MCF 10A (cell line): ENCODE measurements at regions not wholly inside any gene's neighbourhood (a gene's known extent, or its start where the extent isn't known, plus 50 kb on each side); places are given as distances from the start of the nearest gene placed in this dataset.

Experiments
- BruUV-seq: library from RNA; stranded (reverse); fragments of 400-500 nt; replicated peaks from 2 replicates; lab custom pipeline; 2021; lab: Mats Ljungman, UMichigan
- CTCF ChIA-PET: fragments of 300-600 bp; sonication (Branson Sonifier 250); formaldehyde crosslinking; extraction: SDS; loops from one replicate; lab custom pipeline; 2021; ENCODE audit warnings: antibody characterized with exemption, inconsistent platforms; lab: Yijun Ruan, JAX
- POLR2A ChIA-PET: fragments of 300-600, 350-650 bp; sonication (Branson Sonifier 250); formaldehyde crosslinking; extraction: SDS; loops from one replicate; lab custom pipeline; 2020; ENCODE audit warnings: antibody characterized with exemption, inconsistent platforms; lab: Yijun Ruan, JAX
- DNase-seq: peaks from one replicate; pipeline ENCODE4 v3.0.0-alpha.2; 2018; ENCODE audit not compliant: unreplicated experiment
- H3K27ac Mint-ChIP-seq: one replicate; pipeline ENCODE4 v1.8.0; 2022; ENCODE audit warnings: mild to moderate bottlenecking, low read depth, mixed read lengths; ENCODE audit not compliant: unreplicated experiment
- H3K27me3 Mint-ChIP-seq: one replicate; pipeline ENCODE4 v1.8.0; 2022; ENCODE audit warnings: mixed read lengths; ENCODE audit not compliant: insufficient read depth, unreplicated experiment
- H3K36me3 Mint-ChIP-seq: one replicate; pipeline ENCODE4 v1.8.0; 2022; ENCODE audit warnings: mild to moderate bottlenecking, moderate library complexity, mixed read lengths; ENCODE audit not compliant: insufficient read depth, unreplicated experiment
- H3K4me1 Mint-ChIP-seq: one replicate; pipeline ENCODE4 v1.8.0; 2022; ENCODE audit warnings: mixed read lengths; ENCODE audit not compliant: insufficient read depth, unreplicated experiment
- H3K4me3 Mint-ChIP-seq: one replicate; pipeline ENCODE4 v1.8.0; 2022; ENCODE audit warnings: mild to moderate bottlenecking, moderate library complexity, mixed read lengths; ENCODE audit not compliant: unreplicated experiment
- H3K9me3 Mint-ChIP-seq: one replicate; pipeline ENCODE4 v1.8.0; 2022; ENCODE audit warnings: mixed read lengths; ENCODE audit not compliant: unreplicated experiment
- intact Hi-C: fragments of 100-400 bp; cut with micrococcal nuclease; formaldehyde crosslinking; loops from 2 replicates; pipeline ENCODE4 v1.14.1; 2022
- TF ChIP-seq, protein P1 (sequence below): fragments of 200-600 bp; IDR thresholded peaks from one replicate; pipeline ENCODE4 v1.8.0; 2022; ENCODE audit warnings: antibody characterized with exemption, mild to moderate bottlenecking; ENCODE audit not compliant: unreplicated experiment

DNA sequence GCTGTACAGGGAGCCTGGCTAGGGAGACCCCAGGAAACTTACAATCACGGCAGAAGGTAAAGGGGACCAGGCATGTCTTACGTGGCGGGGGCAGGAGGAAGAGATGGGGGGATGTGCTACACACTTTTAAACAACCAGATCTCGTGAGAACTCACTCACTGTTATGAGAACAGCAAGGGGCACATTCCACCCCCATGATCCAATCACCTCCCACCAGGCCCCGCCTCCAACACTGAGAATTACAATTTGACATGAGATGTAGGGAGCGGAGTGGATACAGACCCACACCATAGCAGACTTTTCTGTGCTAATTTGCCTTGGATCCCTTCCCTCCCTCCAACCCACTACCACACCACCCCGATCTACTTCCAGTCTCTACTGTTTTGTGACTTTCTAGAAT is 106.7 kb upstream of the PEG3 start:
- POLR2A ChIA-PET = no interaction called here
- intact Hi-C loops = no loop called here
- BruUV-seq = no TSS peak
- Mint-ChIP-seq H3K27ac (no peak overlapping the region), H3K4me3 (no peak overlapping the region), H3K4me1 (no peaks in the 10 kb centered on the region), H3K27me3 (no peaks in the 10 kb centered on the region), H3K9me3 (peaks cover 38% of the 10 kb centered on the region), H3K36me3 (peaks cover 6% of the 10 kb centered on the region)
- CTCF ChIA-PET = no interaction called here
- DNase-seq = no peak
- TF ChIP-seq, protein P1, sequence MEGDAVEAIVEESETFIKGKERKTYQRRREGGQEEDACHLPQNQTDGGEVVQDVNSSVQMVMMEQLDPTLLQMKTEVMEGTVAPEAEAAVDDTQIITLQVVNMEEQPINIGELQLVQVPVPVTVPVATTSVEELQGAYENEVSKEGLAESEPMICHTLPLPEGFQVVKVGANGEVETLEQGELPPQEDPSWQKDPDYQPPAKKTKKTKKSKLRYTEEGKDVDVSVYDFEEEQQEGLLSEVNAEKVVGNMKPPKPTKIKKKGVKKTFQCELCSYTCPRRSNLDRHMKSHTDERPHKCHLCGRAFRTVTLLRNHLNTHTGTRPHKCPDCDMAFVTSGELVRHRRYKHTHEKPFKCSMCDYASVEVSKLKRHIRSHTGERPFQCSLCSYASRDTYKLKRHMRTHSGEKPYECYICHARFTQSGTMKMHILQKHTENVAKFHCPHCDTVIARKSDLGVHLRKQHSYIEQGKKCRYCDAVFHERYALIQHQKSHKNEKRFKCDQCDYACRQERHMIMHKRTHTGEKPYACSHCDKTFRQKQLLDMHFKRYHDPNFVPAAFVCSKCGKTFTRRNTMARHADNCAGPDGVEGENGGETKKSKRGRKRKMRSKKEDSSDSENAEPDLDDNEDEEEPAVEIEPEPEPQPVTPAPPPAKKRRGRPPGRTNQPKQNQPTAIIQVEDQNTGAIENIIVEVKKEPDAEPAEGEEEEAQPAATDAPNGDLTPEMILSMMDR = no peak

DNA sequence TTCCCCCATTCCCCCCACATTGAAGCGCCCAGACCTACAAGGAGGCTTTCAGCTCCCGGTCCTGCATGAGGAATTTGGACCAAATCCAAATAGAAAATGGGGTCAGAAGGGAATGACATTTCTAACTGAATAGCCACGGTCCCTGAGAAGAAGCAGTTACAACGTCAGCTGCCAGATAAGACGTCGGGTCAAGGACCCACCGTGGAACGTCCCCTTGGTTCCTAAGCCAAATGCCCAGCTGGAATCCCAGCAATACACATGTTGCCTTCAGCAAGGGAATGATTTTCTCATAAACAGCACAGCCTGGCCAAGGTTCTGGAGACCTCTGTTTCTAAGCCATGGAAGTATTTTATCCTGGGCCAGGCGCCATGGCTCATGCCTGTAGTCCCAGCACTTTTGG is 109.1 kb upstream of the PEG3 start:
- no peak overlapping the region for H3K27ac Mint-ChIP-seq
- CTCF ChIA-PET = no interaction called here
- BruUV-seq = no TSS peak
- intact Hi-C loops = no loop called here
- POLR2A ChIA-PET = no interaction called here
- H3K9me3 Mint-ChIP-seq = peaks cover 44% of the 10 kb centered on the region
- DNase-seq = no peak
- TF ChIP-seq, protein P1 = no peak
- H3K4me1 Mint-ChIP-seq = no peaks in the 10 kb centered on the region
- H3K36me3 Mint-ChIP-seq = peaks cover 6% of the 10 kb centered on the region
- H3K27me3 Mint-ChIP-seq = no peaks in the 10 kb centered on the region
- no peak overlapping the region for H3K4me3 Mint-ChIP-seq

DNA sequence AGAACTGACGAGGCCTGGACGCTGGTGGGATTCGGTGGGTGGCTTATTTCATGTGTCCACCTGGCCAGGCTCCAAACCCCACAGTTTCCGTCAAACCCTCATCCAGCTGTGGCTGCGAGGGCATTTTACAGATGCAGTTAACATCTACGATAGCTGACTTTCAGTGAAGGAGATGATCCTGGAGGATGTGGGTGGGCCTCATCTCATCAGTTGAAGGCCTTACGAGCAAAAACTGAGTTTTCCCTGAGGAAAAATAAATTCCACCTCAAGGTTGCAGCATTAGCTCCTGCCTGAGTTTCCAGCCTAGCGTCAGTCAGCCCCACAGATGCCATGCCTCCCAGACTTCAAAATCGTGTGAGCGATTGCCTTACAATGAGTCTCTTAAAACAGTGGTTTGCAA is 111.1 kb upstream of the PEG3 start:
- Mint-ChIP-seq H3K4me1 (no peaks in the 10 kb centered on the region), H3K36me3 (no peaks in the 10 kb centered on the region), H3K4me3 (no peak overlapping the region), H3K27me3 (no peaks in the 10 kb centered on the region), H3K27ac (no peak overlapping the region), H3K9me3 (peaks cover 39% of the 10 kb centered on the region)
- TF ChIP-seq, protein P1 = no peak
- POLR2A ChIA-PET = no interaction called here
- CTCF ChIA-PET = no interaction called here
- intact Hi-C loops = no loop called here
- DNase-seq = no peak
- no TSS peak for BruUV-seq

DNA sequence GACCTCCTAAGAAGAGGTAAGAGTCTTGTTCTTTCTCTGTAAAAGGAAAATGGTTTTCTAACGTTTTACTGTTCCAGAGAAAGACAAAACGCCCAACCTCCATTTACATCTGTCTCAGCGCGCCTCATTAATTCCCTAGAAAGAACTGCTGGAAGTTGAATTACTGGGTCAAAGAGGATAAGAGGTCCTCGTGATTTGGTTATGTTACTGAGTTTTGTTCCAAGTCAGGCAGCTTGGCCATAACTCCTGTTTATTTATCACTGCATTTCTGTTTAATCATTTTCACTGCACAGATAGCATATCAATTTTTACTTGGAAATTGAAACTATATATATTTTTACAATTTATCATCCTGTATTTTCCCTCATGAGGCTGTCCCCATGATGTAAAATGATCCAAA is 112.9 kb upstream of the PEG3 start:
- Mint-ChIP-seq H3K36me3 (no peaks in the 10 kb centered on the region), H3K27ac (no peak overlapping the region), H3K4me1 (no peaks in the 10 kb centered on the region), H3K27me3 (no peaks in the 10 kb centered on the region), H3K4me3 (no peak overlapping the region), H3K9me3 (peaks cover 49% of the 10 kb centered on the region)
- no peak for DNase-seq
- ChIA-PET CTCF (no interaction called here), POLR2A (no interaction called here)
- BruUV-seq = no TSS peak
- intact Hi-C loops = no loop called here
- TF ChIP-seq, protein P1 = no peak
